Testis (tissue), 2 donors: ENCODE measurements at regions not wholly inside any gene's neighbourhood (a gene's known extent, or its start where the extent isn't known, plus 50 kb on each side); places are given as distances from the start of the nearest gene placed in this dataset.

Experiments
- CTCF ChIP-seq, 3 experiments: fragments of 450-650 bp in 2 of 3; fragments of 200-600 bp in 1 of 3; sonication (generic) in 1 of 3; IDR thresholded peaks; one replicate each; pipeline ENCODE4 v1.5.1; 2016 to 2019; ENCODE audit warnings: antibody characterized with exemption in 3 of 3, mild to moderate bottlenecking in 2 of 3, moderate library complexity in 1 of 3
- POLR2A ChIP-seq: fragments of 450-650 bp; IDR thresholded peaks from one replicate; pipeline ENCODE4 v1.6.1; 2017; ENCODE audit warnings: antibody characterized with exemption, mild to moderate bottlenecking, moderate library complexity

- TF ChIP-seq CTCF (IDR thresholded peaks at IDR 0.05), result no peak
- TF ChIP-seq POLR2A, result no peak
Observed at GRCh38 chr2:71736986-71737385, 283.6 kb downstream of the DYSF start.
